D721Med (cell line): ENCODE measurements at regions not wholly inside any gene's neighbourhood (a gene's known extent, or its start where the extent isn't known, plus 50 kb on each side); places are given as distances from the start of the nearest gene placed in this dataset.

Source experiments
- DNase-seq: peaks from one replicate; pipeline ENCODE4 v3.0.0; 2011; ENCODE audit warnings: low spot score; ENCODE audit not compliant: insufficient read length
- FAIRE-seq: peaks from 2 replicates; lab custom pipeline; 2011; peaks lifted over from hg19 to GRCh38; lab: Jason Lieb, UNC
- CTCF ChIP-seq: IDR thresholded peaks from 2 replicates; pipeline ENCODE4 v1.5.1; 2012; ENCODE audit warnings: mild to moderate bottlenecking, control low read depth; ENCODE audit not compliant: insufficient read depth; ENCODE audit errors: missing control alignments

GRCh38 chr20:7585126-7585679, 355.1 kb downstream of the HAO1 start:
- FAIRE-seq = no peak
- no peak for TF ChIP-seq CTCF
- DNase-seq = no peak

- no peak for TF ChIP-seq CTCF
- FAIRE-seq (no peak), DNase-seq (no peak)
Measured at GRCh38 chr20:7586481-7586880, 353.8 kb downstream of the HAO1 start.

- FAIRE-seq = no peak
- DNase-seq = no peak
- no peak for TF ChIP-seq CTCF
Measured at GRCh38 chr20:7589164-7589563, 351.1 kb downstream of the HAO1 start.

- DNase-seq (no peak), FAIRE-seq (no peak)
- no peak for TF ChIP-seq CTCF
Measured at GRCh38 chr20:7596541-7596940, 343.7 kb downstream of the HAO1 start.

- FAIRE-seq (no peak), DNase-seq (no peak)
- no peak for TF ChIP-seq CTCF
Measured at GRCh38 chr20:7601431-7601830, 338.8 kb downstream of the HAO1 start.

- FAIRE-seq (no peak), DNase-seq (no peak)
- TF ChIP-seq CTCF = no peak
Measured at GRCh38 chr20:7606941-7607340, 333.3 kb downstream of the HAO1 start.

- TF ChIP-seq CTCF = no peak
- no peak for DNase-seq
- FAIRE-seq = no peak
Measured at GRCh38 chr20:7608250-7608649, 332.0 kb downstream of the HAO1 start.
